GM21447 (cell line): ENCODE measurements at regions not wholly inside any gene's neighbourhood (a gene's known extent, or its start where the extent isn't known, plus 50 kb on each side); places are given as distances from the start of the nearest gene placed in this dataset.

Experiments
- ATAC-seq: cut with Tn5 transposase; IDR thresholded peaks from one replicate; pipeline ENCODE4 v1.9.1; 2021; ENCODE audit not compliant: unreplicated experiment

DNA sequence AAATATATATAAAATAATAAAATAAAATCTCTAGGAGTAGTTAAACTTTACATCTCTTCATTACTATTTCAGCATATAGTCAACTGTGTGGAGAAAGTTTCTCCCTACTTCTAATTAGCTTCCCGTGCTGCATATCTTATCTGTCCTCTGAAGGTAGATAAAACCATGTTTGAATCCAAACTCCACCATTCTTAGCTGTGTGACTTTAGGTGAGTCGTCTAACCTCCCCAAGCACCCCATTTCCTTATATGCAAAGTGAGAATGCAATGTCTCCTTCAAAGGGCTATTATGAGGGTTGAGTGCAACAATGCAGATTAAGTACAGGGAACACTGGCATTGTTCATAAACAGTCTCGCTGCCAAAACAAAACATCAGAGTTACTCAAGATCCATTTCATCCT, 80.8 kb upstream of the DRD2 start:
- ATAC-seq, result no peak

DNA sequence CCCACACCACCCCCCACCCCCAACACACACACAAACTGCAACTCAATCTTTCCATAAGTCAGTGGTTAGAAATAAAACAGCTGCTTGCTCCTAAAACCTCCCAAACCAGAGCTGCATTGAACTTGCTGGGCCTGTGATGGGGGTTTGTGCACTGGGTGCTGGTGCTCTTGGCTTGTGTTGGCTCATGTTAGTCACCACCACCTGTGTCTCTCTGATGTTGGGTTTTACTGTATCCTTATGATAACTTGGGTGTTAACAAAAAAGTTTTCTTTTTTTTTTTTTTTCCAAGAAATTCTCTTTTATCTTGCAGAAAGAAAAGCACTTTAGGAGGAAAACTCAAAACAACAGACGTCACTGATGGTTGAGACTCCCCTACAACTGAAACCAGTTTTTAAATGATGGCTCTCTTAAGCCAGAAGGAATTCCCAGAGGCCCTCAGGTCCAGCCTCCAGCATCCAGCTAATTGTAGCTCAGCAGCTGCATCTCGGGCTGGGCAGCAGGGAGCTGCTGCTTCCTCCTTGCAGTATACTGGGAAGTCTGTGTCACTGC, 79.9 kb upstream of the DRD2 start:
- ATAC-seq, result no peak

DNA sequence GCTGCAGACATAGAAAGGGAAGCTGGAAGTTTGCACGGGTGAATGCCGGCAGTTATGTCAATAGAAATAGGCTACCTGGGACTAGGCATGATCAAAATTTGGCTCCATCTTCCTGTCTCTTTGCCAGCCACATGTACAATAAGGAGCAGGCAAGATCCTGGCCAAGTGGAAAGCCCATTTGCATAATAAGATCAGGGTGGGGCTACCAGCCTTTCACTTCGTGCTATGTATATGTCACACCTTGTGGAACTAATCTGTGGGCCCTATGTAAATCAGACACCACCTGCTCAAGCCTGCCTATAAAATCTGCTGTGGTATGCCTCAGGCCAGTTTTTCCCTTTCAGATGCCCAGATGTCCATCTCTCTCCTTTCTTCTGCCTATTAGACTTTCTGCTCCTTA, 79.3 kb upstream of the DRD2 start:
- ATAC-seq, result no peak

DNA sequence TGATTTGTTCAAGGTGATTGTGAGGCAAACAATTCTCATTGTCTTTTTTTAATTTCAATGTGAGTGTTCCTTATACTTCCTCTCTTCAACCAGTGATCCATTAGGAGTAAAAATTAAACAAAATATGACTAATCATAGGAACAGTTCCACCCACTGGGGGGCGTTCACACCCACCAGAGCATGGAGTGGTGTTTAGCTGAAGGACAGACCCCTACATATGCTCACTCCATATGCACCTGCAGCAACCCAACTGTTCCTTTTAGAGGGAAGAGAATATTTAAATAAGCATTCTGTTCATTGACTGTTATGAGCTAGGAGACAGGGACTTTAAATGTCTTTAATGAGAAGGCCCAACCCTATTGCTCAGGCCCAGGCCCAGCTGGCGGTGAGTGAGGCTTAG, 78.7 kb upstream of the DRD2 start:
- ATAC-seq, result no peak

DNA sequence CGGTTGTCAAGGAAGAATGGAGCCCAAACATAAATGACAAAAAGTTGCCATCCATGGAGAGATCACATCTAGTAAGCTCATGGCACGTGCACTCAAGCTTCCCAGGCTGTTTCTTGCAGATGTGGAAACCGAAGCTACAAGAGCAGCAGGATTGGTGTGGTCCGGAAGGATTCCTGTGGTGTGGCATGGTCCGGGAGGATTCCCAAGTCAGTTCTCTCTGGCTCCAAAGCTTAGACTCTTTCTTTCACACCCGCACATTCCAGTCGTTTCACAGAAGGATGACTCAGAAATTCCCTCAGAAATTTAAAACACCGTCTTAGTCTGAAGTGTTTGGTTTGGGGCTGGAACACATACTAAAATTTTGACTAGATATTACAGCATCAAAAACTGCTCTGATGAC, 78.0 kb upstream of the DRD2 start:
- ATAC-seq, result no peak

DNA sequence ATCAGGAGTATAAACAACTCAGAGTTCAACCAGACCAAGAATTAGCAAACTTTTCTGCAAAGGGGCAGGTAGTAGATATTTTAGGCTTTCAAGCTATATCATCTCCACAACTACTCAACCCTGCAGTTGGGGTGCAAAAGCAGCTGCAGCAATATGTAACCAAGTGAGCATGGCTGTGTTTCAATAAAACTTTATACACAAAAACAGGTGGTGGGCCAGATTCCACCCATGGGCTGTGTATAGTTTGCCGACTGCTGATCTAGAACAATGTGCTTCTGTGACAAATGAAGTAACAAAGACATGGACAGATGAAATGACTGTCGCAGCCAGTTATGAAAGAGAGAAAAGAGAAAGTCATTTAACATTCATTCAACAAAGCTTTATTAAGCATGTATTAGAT, 77.1 kb upstream of the DRD2 start:
- ATAC-seq, result no peak

DNA sequence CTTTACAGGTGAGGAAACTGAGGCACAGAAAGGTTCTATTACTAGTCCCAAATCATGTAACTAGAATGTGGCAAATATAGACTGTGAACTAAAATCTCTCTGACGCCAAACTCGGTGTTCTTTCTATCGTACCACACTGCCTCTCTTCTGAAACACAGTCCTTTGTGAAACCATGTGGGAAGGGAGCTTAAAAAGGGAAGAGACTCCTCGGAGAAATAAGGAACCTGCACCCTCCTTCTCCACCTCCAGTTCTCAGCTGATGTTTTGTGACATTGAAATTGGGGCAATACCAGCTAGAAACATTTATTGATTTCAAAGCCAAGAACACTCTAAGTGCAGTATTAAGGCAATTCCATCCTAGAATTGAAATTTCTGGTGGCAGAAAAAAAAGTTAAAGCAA, 76.4 kb upstream of the DRD2 start:
- no peak for ATAC-seq

DNA sequence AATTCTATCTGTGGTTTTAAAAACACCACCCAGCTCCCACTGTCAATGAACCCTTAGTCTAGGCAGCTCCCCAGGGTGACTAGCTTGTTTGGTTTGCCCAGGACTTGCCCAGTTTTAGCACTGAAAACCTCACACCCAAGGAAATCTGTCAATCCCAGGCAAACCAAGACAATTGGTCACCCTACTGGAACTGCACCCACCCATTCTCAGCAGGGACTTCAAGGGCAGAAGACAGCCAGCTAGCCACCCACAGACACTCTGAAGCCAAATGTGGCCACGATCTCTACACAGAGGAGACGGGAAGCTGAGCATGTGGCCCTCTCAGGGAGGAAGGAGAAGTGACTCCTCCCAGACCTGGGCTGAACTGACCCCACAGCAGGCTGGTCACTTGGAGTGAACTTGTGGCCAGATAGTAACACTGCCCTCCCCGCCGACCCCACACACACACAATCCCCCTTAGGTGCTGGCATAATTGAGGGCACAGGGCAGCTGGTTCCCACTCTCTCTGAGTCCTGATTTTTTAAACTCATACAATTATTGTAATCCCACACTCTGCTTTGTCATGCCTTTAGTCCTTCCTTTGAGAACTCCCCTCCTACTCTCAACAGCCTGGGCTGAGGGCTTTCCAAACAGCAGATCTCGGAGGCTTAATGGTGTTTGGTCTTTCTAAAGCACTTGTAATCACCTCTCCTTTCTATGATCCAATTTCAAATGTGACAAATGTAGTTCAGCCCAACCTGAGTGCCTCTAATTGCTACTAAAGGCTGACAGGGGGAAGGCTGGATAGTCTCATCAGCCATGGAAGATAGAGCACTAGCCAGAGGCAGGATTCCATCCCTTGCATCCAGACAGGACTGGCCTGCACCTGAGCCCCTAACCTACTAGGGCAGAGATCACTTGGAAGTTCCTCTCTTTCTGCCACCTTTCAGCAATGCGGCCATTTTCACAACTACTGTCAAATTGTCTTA, 74.7 kb upstream of the DRD2 start:
- ATAC-seq, result no peak

DNA sequence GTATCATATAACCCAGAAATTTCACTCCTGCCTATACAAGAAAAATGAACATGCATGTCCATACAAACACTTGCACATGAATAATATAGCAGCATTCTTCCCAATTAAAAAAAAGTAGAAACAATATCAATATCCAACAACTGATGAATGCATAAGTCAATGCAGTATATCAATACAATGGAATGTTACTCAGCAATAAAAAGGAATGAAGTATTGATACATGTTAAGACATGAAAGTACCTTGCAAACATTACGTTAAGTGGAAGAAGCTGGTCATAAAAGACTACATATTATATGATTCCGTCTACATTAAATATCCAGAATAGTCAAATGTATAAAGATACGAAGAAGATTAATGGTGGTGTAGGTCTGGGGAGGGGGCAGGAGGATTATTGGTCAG, 73.9 kb upstream of the DRD2 start:
- ATAC-seq, result no peak

DNA sequence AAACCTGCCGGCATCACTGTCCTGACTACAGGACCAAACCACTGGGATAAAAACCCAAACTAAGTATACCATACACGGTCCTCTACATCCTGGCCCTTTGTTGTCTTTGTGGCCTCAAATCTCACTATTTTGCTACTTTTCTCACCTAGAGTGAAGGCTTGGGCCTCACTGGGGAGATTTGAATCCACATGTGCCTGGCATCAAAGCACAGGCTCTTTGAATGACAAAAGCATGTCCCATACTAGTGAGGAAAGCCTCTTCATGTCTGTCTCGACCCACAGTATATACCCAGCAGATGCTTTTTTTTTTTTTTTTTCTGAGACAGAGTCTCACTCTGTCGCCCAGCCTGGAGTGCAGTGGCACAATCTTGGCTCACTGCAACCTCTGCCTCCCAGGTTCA, 72.5 kb upstream of the DRD2 start:
- ATAC-seq, result no peak

DNA sequence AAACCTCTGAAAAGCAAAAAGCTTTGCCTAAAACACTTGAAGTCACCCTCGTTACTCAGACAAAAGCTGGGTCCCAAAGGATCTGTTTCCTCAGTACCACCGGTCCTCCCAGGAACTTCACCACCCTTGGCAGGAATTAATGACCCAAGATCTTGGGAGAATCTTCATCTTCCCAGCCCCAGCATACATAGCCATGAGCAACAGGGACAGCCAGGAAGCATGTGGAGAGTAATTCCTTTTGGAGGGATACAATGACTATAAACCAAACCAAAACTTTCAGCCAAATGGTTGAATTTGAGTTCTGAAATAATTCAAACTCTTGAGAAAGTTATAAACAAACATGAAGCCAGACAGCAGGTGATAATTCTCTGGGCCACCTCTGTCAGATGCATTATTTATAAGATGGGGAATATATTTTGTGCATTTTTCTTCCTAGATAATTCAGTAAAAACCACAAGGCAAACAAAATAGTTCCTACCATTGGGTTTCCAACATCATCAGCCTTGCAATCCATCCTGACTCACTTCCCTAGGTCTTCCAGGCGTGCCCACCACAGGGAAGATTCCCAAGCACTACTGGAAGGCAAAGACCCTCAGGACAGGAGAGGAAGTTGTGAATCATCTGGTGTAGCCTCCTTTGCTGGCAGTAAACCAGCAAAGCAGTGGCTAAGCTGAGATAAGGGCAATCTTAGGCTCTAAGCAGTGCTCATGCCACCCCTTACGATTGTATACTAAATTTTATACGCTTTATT, 71.7 kb upstream of the DRD2 start:
- no peak for ATAC-seq

DNA sequence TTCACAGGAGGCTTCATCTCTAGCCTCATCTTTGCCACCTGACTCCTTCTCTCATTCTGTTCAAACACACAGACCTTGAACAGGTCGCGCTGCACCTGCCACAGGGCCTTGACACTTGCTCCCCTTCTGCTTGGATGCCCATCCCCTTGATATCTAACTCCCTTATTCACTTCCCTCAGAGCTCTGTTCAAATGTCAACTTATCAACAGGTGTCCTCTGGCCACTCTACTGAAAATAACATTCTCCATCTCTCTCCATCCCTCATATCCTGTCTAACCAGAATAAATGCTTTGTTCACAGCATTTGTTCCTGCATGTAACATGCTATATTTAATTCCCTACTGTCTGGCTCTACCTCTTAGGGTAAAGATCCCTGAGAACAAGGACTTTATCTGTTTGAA, 67.2 kb upstream of the DRD2 start:
- no peak for ATAC-seq

DNA sequence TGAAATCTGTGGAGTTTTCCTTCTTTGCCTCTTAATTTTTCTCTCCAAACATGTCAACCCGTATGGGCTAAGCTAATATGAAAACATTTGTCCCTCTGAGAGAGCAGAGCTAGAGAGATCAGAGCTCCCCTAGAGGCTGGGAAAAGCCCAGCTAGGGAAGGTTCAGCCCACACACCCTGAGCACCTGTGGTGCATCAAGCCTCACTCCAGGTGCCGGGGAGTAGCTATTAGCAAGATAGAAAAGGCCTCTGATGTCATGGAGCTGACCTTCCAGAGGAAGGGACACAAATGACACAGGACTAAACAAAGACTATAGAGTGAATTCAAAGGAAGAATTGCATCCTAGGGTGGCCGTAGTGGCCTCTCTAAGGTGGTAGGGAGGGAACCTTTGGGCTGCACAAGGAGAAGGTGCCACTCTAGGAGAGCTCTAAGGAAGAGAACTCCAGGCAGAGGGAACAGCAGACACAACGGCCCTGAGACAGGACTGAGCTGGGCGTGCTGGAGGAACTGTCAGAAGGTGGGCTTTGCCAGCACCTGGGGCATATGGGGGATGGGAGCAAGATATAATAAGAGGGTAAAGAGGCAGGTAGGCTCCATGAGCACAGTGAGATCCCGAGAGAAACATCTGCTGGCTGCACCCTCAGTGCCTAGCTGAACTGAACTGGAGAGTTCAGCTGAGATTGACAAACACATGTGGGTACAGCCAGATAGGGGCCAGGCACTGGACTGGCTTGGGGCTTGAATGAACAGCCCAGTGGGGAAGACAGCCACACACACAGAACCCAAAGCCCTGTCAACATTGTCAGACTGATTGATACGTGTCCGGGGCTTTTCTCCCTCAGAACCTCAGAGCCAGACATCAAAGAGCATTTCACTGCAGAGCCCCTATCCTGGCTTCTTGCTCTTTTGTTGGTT, 65.5 kb upstream of the DRD2 start:
- ATAC-seq, result no peak

DNA sequence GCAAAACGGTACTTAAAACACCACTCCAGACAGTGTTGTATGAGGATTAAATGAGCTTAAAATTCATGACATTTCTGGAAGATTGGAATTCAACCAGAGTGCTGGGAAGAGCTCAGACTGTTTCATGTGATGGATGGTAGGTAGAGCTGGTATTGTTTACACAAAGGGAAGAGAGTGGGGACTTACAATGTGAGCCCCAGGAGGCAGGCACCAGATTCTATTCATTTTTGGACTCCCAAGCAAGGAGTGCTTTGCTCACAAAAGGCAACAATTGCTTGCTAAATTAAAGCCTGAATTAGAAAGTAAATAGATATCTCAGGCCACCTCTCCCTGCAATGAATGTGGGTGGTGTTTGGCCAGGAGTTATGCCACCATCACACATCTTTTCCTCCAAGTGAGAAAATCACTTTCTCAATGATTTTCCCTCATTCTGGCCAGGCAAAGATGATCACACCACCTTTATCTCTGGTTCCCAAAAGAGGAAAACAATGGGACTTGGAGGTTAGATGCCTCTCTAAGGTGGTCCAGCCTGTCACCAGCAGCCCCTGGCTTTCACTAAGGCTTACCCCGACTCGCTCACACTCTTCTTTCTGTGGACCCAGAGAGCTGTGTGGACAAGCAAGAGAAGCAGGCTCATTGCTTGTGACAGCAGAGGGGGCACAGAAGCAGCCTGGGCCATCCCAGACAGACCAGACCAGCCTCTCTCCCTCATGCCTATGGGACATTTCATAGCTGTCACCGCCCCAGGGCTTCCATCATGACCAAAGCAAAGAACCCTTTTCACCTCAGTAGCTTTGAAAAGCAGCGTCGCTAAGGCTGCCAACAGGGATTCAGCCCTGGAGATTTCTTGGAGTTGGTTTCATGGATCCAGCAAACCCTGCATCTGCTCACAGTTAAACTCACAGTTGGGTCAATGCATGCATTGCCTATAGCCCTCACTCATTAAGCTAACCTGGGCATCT, 63.5 kb upstream of the DRD2 start:
- no peak for ATAC-seq

DNA sequence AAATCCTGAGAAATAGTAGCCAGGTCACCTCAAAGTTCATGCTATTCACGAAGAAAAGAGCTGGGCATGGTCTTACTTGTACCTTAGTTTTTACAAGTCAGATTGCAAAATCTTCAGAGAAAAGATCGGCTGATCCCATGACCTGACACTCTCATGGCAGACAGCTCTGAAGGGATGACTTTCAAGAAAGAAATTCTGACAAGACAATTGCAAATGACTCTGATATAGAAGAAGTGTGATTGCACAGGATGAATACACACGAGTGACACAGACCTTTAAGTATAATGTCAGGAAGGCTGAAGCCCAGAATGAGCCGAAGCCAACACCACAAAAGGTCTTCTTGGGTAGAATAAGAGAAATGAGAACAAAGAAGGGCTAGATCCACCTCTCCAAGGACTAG, 59.4 kb upstream of the DRD2 start:
- ATAC-seq, result no peak

DNA sequence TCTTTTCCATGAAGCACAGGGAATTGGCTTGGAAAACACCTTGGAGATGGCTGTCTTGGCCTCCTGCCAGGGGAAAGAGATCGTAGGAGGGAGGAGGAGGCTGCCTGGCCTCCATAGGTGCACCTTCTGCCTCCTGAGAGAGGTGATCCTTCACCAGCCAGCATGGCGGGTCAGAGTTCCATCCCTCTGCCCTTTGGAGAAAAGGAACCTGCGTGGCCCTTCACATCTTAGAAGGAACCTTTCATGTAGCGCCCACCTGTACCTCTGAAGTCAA, 58.2 kb upstream of the DRD2 start:
- ATAC-seq, result no peak

DNA sequence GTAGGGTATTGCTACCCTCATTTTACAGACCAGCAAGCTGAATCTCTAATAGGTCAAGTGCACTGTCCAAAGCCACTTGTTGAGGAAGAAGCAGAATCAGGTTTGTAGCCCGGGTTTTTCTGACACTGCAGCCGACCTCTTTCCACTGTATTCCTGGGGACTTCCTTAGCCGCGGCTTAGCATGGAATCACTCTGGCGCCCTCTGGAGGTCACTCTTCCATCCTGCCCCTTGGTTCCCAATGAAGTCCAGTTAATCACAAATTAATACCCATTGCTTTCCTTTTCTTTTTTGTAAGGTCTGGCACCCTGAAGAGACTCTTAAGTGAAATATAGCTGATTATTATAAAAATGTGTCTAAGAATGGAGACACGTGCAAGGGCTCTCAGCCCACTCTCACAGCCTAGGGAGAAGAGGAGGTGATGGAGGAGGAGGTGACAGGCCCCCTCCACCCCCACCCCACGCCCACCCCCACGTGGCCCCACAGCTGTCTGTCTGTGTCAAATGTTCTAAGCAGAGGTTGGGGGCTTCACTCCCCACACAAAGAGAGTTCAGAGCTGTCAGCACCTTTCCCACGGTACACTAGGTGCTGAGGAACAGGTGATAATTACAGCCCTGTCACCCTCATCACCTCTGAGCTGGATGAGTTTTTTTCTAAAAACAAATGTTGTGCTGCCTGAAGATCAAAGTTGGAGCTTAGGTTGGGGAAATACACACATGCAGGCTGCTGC, 57.7 kb upstream of the DRD2 start:
- no peak for ATAC-seq

DNA sequence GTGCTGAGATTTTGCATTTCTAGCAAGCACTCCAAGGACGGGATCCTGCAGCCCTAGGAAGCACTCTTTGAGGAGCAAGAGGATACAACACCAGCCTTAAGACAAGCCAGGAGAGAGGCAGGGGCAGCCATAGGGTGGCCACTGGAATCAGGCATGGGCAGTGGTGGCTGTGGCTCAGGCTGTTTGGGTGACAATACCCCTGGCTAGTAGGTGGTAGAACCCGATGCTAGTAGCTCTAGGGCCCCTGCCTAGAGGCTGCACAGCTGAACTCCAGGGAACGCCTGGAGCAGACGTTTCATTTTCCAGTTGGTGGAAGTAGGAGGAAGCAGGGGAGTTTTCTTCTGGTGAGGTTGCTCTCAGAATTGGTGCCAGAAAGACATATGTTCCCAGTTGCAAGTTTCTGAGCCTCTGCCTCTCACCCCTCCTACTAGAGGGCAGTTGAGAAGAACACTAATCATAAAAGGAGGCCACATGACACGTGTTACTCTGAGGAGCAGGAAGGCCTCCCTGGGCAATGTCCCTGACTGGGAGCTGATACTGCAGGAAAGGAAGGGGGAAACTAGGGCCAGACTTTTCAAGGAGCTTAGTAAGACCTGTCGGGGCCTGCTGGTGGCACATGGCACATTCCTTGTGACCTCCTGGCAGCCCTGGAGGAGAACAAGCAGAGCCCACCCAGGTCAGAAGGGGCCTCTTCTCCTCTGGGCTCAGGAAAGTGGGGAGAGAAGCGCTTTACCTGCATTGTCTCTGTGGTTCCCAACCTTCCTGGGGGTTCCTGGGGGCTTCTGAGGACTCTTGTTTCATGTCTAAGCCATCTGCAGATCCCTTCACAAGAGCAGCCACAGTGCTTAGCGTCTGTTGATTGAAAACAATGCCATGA, 56.6 kb upstream of the DRD2 start:
- no peak for ATAC-seq

DNA sequence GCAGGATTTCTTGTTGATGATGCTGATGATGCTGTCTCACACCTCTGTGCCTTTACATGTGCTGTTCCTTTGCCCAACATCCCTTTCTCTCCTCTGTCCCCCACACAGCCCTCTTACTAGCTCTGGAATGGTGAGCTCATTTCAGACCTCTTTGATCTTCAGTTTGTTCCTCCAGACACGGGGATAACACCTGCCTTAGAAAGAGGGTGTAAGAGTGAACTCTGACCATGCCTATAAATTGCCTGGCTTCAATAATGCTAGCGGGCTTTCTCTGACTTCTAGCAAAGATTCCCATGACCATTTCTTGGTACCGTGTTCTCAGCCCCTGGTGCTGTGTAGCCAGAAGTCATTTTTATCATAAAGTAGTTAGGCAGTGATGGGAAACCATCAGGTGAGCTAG, 55.9 kb upstream of the DRD2 start:
- ATAC-seq, result no peak
